RPMI8226 (cell line): ENCODE measurements at regions not wholly inside any gene's neighbourhood (a gene's known extent, or its start where the extent isn't known, plus 50 kb on each side); places are given as distances from the start of the nearest gene placed in this dataset.

Experiments used
- DNase-seq: peaks from one replicate; pipeline ENCODE4 v3.0.0-alpha.2; 2015

DNA sequence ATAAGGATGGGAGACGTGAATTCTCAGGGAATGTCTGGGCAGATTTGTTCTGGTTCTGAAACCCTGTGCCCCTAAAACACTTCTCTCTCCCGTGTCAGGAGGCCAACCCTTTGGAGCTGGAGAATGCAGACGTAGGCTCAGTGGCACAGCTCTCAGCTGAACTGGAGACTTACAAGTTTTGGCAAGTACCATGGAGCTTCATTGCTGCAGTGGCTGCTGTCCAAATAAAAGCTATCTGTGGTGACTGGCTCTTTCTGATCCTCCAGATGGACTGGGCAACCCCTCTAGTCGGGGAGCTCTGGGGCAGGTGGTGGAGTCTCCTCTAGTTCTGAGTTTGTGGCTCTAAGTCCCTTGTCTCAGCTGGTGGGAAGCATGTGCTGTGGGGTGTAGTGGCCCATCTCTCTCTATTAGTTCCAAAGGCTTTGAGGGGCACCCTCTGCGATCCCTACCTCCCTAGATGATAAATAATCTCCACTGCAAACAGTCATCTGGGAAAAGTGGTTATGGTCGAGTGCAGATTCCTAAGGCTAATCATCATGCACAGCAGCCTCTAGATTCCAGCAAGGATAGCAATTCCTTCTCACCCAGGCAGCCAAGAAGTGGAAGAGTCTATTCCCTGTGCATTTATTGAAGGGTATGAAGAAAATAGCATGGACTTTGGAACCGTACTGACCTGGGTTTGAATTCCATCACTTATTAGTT is 204.2 kb upstream of the KLF4 start:
- no peak for DNase-seq

DNA sequence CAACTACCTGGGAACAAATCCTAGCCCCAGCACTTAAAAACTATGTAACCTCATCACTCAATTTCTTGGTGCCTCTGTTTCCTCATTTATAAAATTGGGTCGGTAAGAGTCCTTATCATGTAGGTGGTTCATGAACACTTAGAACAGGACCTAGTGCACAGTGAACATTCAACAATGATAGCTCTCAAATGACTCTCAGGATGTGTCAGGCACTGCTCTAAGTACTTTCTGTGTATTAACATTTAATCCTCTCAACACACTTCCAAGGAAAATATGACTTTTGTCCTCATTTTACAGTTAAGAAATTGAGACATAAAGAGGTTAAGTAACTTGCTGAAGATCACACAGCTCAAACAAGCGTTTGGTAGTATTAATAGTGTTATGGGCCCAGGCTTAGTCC is 202.1 kb upstream of the KLF4 start:
- no peak for DNase-seq

DNA sequence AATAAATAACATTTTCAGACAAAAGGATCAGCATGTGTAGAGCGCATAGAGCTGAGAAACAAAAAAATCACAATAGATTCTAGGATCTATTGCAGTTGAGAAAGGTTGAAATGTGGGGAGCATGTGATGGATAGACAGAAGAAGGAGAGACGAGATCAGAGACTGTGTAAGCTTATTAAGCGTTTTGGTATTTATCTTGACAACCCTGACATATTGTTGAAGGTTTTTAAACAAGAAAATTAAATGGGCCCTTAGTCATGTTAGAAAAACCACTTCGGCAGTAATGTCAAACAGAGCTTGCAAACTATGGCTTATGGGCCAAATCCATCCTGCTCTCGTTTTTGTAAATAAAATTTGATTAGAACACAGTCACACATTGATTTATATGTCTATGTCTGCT is 200.5 kb upstream of the KLF4 start:
- DNase-seq, result no peak

DNA sequence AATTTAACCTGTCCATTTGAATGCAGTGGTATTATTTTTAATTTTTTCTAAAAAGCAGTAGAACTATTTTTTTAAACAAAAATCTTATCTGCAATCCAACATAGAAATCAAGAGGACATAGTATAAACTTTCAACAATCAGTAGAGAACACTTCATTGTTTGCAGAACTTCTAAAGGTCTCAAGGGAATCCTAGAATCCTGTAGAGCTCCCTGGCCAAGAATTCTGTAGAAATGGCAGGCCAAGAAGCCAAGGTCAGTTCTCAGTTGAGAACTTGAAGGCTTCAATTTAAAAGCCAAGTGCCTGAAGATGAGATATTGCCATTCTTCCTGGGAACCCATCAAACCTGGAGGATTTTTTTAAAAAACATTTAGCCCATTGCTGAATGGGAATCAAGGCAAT is 199.2 kb upstream of the KLF4 start:
- DNase-seq, result no peak

DNA sequence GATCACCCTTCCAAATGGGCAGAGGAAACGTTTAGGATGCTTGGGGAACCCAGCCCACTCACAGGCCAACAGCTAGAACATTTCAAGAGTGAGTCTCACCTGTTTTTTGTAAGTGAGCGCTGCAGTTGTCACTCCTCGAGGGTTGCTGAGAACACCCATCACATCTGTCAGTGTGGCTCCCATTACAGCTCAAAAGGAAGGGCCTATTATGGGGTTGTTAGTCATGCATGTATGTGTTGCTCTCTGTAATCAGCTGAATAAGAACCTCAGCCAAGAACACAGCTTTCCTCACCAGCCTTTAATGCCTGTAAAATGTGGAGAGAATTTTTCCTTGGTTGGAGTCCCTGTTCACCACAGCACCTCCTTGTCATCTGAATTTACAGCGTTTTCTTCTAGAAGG is 196.3 kb upstream of the KLF4 start:
- no peak for DNase-seq

DNA sequence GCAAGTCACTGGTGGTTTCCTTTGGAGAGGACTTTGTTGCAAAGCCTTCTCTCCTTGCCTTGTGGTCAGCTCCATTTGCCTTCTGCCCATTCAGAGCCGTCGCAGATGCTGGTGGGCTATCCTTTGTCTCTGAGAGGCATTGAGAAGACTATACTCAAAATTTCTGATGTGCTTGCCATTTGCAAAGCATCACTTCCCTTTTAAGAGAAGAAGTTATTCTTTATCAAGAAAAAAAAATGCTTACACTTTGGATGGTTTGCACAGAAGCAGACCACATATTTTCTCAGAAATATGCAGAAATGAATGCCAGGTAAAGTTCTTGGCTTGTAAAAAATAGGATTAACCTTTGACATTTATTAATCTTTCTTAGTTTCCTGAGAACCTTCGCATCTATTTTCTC is 195.8 kb upstream of the KLF4 start:
- no peak for DNase-seq

DNA sequence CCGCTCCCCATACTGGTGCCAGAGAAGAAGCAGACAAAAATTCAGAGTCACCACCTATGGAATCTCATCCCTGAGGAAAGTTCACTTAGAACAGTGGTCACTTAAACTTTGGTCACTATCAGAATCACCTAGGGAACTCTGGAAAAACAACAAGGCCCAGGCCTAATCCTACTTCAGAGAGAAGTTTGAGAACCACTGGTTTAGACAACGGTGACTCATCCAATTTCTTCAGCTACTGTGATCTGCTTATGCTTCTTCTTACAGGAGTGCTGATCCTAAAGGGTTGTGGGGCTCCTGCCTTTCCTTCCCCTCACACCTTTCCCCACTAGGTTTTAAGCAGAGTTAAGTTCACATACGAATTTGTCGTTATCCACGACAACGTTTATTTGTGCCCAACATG is 194.7 kb upstream of the KLF4 start:
- DNase-seq, result no peak

DNA sequence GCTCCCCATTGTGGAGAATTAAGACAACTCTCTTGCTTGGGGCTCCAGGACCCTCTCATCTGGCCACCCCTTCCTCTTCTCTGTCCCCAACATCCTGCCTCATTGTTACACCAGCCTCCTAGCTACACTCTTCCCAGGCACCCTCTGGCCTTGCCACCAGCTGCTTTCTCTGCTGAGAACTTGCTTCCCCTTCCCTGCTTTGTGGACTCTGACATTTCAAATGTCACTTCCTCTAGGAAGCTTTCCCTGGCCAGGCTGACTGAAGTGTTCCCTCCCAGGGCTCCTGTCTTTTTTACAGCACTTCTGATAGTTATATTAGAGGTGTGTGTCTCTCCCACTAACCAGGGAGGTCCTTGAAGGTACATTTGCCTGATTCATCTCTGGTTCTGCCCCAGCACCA is 194.0 kb upstream of the KLF4 start:
- DNase-seq, result no peak

DNA sequence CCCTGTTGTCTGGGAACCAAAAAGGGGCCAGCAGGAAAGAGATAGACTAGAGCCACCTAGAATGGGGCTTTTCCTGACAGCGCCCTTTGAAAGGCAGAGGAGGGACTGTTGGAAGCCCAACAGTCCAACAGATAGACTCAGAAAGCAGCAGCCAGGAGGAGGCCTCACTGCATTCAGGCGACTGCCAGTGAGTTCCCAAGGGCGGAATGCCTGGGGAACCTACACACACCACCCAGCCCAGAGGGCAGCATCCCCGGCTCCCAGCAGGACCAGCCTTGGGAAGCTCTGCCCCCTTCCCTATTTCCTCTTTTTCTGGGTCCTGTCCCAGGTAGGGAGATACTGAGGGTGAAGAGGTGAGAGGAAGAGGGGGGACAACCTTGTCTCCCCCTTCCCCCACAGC is 192.4 kb upstream of the KLF4 start:
- DNase-seq, result no peak

DNA sequence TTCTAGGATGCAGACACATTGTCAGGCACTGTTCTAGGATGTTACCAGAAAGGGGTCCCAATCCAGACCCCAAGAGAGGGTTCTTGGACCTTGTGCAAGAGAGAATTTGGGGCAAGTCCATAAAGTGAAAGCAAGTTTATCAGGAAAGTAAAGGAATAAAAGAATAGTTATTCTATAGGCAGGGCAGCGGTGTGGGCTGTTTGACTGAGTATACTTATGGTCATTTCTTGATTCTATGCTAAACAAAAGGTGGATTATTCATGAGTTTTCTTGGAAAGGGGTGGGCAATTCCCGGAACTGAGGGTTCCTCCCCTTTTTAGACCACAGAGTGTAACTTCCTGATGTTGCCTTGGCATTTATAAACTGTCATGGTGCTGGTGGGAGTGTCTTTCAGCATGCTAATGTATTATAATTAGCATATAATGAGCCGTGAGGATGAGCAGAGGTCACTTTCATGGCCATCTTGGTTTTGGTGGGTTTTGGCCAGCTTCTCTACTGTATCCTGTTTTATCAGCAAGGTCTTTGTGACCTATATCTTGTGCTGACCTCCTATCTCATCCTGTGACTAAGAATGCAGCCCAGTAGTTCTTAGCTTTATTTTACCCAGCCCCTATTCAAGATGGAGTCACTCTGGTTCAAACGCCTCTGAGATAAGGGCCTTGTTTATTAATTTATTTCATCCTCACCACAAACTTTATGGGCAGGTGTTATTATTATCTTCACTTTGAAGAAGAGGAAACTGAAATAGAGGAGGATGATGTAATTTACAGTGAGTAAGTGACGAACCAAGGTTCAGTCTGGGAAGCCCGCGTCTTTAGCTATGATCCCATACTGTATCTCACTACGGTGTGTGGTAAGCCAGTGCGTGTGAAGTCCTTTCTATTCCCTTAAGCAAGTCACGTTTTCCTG is 186.0 kb upstream of the KLF4 start:
- DNase-seq, result no peak

DNA sequence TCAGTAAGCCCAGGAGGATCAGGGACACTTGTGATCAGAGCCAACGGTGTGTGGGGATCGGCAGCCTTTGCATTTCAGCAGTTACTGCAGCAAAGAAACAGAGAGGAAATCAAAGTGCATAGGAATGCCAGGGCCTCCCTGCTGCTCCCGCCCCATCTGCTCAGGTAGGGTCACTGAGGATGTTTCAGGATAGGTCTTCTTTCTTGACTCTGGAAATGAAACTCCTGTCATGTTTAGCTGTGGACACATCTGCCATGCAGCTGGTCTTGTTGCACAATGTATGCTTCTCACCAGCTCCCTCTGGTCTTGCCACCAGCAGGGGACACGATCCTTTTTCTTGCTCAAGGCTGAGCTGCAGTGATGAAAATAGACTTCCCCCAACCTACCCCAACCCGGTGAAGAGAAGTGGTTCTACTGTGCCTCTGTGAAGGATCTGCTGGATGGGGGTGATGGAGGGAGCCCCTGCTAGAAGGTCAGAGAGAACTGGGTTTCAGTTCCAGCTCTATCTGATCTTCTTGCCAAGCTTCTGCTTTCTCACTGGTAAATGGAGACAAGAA is 185.2 kb upstream of the KLF4 start:
- DNase-seq, result no peak

DNA sequence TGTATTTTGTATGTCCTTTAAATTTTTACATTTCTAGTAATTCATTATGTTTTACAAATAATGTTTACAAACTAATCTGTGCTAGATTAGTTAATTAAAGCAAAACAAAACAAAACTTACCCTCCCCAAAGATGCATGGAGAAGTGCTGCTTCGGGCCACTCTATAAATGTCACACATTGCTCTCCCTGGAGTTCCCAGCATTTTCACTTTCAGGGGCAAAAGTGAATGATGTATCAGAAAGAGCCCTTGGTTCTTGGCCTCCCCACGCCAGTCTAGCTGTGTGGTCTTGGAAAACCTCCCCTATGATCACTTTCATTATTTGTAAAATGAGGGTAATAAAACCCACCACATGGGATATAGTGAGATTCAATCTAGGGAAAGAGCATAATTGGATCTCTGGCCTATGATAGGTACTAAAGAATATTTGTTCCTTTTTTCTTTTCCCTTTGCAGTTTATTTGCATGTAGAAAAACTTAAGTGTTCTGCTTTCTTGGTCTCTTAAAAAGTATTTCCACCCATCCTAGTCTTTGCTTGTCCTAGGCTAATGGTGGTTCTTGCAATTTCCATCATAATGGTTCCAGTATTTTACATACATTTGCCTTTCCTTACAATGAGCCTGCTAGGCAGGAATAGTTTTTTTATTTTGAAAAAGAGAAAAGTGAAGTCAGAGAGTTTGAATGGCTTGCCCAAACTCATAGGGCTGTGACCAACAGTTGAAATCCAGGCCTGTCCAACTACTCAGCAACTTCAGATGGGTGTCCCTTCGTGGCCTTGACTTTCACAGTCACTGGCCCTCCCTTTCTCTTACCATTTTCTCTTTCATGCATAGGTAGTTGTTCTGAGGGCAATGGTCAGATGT is 184.5 kb upstream of the KLF4 start:
- DNase-seq, result no peak

DNA sequence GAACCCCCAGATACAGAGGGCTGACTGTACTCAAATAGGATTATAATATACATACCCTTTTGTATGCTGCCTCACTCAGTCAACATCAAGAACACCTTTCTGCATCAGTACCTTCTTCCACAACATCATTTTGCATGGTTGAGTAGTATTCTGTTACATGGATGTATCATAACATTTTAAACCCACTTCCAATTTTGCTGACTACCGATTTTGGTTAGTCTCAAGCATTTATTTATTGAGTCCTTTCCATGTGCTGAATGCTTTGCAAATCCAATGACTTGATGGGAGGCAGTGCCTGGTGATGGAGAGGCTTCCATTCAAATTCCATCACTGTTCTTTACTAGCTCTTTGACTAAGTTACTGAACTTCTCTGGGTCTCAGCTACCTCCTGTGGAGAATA is 182.0 kb upstream of the KLF4 start:
- no peak for DNase-seq

DNA sequence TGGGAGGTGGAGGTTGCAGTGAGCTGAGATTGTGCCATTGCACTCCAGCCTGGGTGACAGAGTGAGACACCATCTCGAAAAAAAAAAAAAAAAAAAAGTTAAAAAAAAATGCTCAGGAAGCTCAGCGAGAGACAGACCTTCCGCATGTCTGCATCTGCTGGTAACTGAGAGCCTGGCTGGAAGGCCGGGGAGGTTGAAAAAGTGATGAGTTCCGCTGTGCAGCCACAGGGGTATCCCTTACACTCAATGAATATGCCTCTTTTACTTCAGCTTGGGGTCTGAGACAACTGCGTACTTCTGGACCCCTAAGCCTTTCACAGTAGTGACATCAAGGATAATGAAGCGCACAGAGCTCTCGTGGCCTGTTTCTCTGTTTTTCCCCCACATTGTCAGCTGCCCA is 179.9 kb upstream of the KLF4 start:
- DNase-seq, result no peak

DNA sequence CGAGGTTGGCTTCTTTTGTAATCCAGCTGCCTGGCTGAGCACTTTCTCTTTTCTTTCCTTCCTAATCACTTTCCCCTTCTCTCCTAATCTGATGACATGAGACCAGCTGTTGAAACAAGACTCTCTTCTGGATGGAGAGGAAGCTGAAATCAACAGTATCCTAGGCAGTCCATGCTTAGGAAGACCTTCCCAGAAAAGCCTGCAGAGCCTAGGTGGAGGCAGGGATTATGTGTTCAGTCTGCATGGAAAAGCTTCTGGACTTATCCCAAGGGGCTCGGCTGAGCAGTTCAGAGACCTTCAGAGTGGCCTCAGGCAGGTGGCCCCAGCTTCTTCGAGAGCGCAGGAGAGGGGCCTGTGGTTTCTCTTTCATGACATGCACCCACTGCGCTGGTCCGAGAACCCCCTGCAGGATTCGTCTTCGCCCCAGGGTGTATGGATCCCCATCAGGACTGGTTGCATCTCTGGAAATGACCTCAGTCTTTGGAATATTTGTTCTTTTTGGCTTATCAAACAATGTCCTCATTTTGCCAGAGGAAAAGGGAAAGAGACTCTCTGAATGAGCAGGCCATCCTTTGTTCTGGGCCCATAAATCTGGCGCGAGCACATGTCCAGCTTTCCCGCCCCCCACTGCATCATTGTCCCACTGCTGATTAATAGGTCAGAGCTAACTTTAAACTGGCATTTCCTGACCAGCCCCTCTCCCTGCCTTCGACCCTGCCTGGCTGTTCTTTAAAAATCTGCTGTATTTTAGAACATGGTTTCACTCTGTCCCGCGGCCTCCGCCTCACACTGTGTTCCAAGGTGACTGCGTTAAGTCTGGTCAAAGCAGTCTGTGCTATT is 177.9 kb upstream of the KLF4 start:
- no peak for DNase-seq

DNA sequence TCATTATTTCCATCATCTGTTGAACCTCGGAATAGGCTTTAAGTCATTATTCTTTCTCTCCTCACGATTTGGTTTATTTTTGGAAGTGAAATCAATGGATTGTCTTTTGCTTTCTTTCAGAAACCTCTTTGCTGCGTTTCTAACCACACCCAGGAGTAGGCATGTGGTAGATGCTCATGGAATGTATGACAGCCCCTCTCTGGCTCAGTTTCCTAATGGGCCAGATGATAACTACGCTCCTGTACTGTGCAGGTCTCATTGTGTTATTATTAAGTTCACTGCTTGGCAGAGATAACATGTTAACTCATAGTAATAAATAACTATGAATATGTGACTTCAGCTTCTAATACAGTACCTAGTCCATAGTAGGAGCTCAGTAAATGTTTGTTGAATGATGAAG is 175.5 kb upstream of the KLF4 start:
- DNase-seq, result no peak

DNA sequence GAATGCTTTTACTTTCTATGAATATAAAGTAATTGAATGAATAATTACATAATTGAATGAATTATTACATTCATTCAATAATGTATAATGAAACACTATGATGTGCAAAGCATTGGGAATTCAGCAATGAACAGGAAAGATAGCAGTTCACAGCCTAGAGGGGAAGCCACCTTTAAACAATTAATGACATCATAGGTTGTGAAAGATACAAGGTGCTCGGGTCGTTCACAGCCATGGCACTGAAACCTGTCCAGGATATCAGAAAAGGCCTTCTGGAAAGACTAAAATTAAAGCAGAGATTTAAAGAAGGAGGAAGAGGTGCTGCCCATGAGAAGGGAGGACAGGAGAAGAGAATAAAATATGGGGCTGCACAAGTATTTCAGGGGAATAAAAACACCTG is 171.4 kb upstream of the KLF4 start:
- DNase-seq, result no peak

DNA sequence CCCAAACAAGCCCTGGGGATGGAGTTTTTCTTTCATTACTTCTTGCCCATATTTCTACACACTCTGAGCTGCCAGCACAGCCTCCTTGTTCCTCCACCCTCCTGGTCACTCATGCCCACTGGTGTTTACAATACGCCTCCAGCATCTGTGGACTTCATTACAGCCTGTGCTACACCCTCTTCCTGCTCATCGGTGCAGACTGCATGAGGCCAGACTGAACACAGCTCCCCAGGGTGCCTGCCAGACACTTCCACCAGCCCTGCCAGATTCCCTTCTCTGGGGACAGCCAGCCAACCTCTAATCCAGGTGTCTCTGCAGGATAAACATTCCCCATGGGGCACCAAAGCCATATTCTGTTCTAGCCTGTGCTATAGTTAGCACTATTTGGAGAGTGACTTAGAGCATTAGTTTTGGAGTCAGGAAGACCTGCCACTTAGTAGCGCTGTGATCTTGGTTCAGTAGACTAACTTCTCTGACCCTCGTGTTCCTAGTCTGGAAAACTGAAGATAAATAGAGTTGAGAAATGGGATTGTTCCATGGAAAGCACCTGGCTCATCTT is 163.8 kb upstream of the KLF4 start:
- no peak for DNase-seq

DNA sequence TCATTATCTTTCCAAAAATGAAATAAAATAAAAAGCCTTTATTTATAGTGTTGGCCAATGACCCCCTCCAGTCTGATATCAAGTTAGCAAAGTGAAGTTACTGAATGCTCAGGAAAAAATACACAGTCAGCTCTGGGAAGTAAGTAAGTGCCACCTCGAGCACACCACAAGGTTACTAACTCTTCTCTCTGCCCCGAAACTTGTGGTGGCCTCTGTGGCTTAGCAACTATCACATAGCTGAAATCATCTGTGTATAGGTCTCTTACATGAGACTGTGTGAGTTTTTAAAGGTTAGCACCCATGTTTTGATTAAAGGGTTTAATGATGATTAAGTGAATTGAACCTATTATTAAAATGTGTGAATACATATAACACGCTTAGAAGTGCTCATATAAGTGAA is 161.4 kb upstream of the KLF4 start:
- DNase-seq, result no peak

DNA sequence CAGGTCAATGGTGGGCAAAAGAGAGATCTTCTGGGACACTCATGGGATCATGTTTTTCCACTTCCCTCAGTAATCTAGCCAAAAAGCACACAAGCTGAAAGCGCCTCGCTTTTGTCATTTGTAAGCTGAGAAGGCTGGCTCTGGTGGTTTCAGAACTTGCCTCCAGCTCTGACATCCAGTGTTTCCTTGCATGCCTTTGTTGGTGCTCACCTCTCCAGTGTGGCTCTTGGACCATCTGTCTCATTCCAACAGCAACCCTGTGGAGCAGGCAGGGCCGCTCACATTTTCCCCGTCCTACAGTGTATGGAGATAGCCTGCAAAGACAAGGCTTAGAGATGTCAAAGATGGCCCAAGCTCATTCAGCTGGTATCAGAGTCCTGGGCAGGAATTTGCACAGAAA is 160.8 kb upstream of the KLF4 start:
- DNase-seq, result no peak

DNA sequence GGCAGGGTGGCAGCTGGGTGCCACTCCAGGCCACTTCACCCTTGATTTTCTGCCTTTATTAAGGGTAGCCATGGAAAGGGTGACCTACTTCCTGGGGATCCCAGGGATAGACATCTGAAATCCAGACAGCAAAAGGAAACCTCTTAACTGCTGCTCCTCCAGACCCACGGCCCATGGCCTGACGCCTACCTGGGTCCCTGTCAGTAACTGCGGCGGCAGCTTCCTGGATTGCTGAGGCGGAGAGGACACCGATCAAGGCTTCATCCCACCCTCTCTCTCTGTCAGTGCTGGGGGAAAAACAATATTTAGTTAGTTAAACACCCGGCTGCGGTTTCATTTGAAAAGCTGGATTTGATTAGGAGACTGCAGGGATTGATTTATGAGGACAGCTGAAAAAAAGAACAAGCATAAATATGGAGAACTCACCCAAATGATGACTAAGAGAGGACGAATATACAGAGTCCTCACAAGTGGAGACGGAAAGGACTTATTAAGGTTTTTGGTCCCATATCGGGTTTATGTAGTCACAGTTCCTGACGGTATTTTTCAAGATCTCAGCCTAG is 158.7 kb upstream of the KLF4 start:
- no peak for DNase-seq

DNA sequence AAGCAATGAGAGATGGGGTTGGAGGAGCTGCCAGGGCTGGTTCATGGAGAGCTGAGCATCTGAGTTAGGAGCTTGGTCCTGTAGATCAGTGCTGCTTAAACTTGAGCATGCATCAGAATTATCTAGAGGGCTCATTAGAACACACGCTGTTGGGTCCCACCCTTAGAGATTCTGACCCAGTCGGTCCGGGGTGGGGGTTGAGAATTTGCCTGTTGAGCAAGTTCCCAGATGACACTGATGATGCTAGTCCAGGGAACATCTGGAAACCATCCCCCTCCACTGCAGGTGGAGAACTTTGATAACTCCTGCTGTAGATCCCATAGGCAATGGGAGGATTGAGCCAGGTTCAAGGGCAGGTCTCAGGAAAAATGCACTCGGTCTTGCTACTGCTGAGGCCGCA is 158.0 kb upstream of the KLF4 start:
- no peak for DNase-seq
